ENCODE measurements at regions not wholly inside any gene's neighbourhood (a gene's known extent, or its start where the extent isn't known, plus 50 kb on each side); places are given as distances from the start of the nearest gene placed in this dataset.
"Not testable (repeated sequence)": the region's sequence is repeated elsewhere in the genome, so short reads cannot be mapped to it uniquely, and the experiment has no call there.

GRCh38 chr3:71942432-71943187, 157.7 kb upstream of the PROK2 start:
- peaks cover 13% of the 10 kb centered on the region for H3K27me3 ChIP-seq (ENCODE audit: low read depth)
- no peak overlapping the region for H3K4me3 ChIP-seq
- in situ Hi-C loops (cut with MboI; ENCODE audit: low sequenced_read_pairs), result no loop called here
- H3K9me3 ChIP-seq, result no peaks in the 10 kb centered on the region
- no peak for DNase-seq (ENCODE audit: low spot score in 2 of 2)
- H3K4me1 ChIP-seq, result no peaks in the 10 kb centered on the region
- no peaks in the 10 kb centered on the region for H3K36me3 ChIP-seq (replicated peaks)

DNA sequence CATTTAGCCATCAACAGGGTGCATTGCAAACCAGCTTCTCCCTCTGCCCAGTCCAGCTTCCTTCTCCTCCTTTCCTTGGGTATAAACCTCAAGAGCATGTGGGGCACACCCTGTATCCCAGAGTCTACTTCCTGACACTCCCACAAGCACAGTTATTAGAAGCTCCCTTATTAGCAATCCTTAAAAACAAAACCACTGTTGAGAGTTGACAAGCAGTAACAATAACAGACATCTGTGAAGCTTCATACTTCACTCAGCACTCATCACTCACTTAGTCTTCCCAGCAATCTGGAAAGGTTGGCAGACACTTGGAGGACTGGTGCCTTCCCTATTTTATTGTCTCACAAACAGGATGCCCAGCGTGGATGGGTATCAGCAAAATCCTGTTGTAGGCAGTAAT, 155.5 kb upstream of the PROK2 start:
- in situ Hi-C loops (cut with MboI; ENCODE audit: low sequenced_read_pairs), result no loop called here
- peaks cover 9% of the 10 kb centered on the region; the same call in 1 of the 2 replicates for H3K27me3 ChIP-seq (ENCODE audit: low read depth)
- H3K4me3 ChIP-seq, result no peak overlapping the region
- H3K4me1 ChIP-seq, result no peaks in the 10 kb centered on the region
- DNase-seq (ENCODE audit: low spot score in 2 of 2), result no peak
- no peaks in the 10 kb centered on the region for H3K36me3 ChIP-seq (replicated peaks)
- H3K9me3 ChIP-seq, result no peaks in the 10 kb centered on the region

DNA sequence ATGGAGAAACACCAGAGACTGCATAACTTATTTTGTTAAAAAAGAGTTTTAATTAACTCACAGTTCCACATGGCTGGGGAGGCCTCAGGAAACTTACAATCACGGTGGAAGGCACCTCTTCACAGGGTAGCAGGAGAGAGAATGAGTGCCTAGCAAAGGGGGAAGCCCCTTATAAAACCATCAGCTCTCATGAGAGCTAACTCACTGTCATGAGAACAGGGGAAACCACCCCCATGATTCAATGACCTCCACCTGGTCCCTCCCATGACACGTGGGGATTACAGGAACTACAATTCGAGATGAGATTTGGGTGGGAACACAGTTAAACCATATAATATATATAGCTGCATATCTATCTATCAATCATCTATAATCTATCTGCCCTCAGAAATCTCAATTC, 153.1 kb upstream of the PROK2 start:
- H3K4me3 ChIP-seq; H3K4me1 ChIP-seq; in situ Hi-C loops (cut with MboI; ENCODE audit: low sequenced_read_pairs); H3K27me3 ChIP-seq (ENCODE audit: low read depth); DNase-seq (ENCODE audit: low spot score in 2 of 2); H3K9me3 ChIP-seq; H3K36me3 ChIP-seq (replicated peaks): not testable (repeated sequence)

- H3K27me3 ChIP-seq (ENCODE audit: low read depth), result peaks cover 5% of the 10 kb centered on the region; the same call in 1 of the 2 replicates
- H3K4me1 ChIP-seq, result no peaks in the 10 kb centered on the region
- no peak overlapping the region for H3K4me3 ChIP-seq
- H3K9me3 ChIP-seq, result no peaks in the 10 kb centered on the region
- H3K36me3 ChIP-seq (replicated peaks), result no peaks in the 10 kb centered on the region
- in situ Hi-C loops (cut with MboI; ENCODE audit: low sequenced_read_pairs), result no loop called here
- DNase-seq (ENCODE audit: low spot score in 2 of 2), result no peak
Observed at GRCh38 chr3:71936681-71937080, 151.7 kb upstream of the PROK2 start.

DNA sequence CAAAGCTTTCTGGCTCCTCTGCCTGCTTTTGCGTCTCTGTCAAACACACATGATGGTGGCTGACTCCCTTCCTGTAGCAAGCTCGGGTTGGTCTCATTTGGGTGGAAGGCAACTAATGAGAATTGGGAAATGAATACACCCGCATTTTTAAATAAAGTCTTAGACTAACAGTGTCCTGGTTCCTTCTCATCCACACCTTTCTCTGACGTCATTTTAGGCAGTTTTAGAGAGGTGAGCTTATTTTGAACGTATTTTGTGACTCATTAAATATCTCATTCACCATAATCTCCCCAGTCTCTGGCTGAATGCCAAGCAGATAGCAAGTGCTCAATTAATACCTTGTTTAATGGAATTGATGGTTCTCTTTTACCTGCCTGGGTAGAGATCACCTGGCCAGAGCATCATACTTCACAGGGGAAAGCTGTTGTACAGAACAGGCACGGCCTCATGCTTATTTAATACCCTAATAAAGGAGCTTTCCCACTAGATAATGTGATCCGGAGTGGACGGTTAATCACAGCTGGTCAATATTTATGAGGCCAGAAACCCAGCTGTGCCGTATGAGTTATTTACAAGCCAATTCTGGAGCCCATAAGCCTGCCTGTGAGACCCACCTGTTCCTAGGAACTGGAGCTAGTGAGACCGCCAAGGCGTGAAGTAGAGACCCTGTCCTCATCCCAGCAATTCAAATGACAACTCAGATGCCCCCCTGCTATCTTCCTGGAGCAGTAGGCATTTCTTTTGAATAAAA, 149.7 kb upstream of the PROK2 start:
- in situ Hi-C loops (cut with MboI; ENCODE audit: low sequenced_read_pairs), result no loop called here

GRCh38 chr3:71931922-71932321, 147.0 kb upstream of the PROK2 start:
- peaks cover under 1% of the 10 kb centered on the region for H3K4me1 ChIP-seq
- H3K27me3 ChIP-seq (ENCODE audit: low read depth), result no peaks in the 10 kb centered on the region; the same call in 1 of the 2 replicates
- in situ Hi-C loops (cut with MboI; ENCODE audit: low sequenced_read_pairs), result no loop called here
- no peaks in the 10 kb centered on the region for H3K36me3 ChIP-seq (replicated peaks)
- no peak overlapping the region for H3K4me3 ChIP-seq
- no peaks in the 10 kb centered on the region for H3K9me3 ChIP-seq
- no peak for DNase-seq (ENCODE audit: low spot score in 2 of 2)

More for the DNA sequence above, 149.7 kb upstream of the PROK2 start:
- H3K27me3 ChIP-seq (ENCODE audit: low read depth), result no peaks in the 10 kb centered on the region; the same call in 1 of the 2 replicates
- no peaks in the 10 kb centered on the region for H3K36me3 ChIP-seq (replicated peaks)
- no peaks in the 10 kb centered on the region for H3K4me1 ChIP-seq
- no peak for DNase-seq (ENCODE audit: low spot score in 2 of 2)
- no peak overlapping the region for H3K4me3 ChIP-seq
- H3K9me3 ChIP-seq, result no peaks in the 10 kb centered on the region

- in situ Hi-C loops (cut with MboI; ENCODE audit: low sequenced_read_pairs), result no loop called here
- no peaks in the 10 kb centered on the region; the same call in 1 of the 2 replicates for H3K27me3 ChIP-seq (ENCODE audit: low read depth)
- H3K36me3 ChIP-seq (replicated peaks), result no peaks in the 10 kb centered on the region
- H3K9me3 ChIP-seq, result no peaks in the 10 kb centered on the region
- H3K4me1 ChIP-seq, result peaks cover 11% of the 10 kb centered on the region
- no peak overlapping the region for H3K4me3 ChIP-seq
- DNase-seq (ENCODE audit: low spot score in 2 of 2), result peak in 1 of 2 experiments; percentile 28
Observed at GRCh38 chr3:71930056-71930991, 145.4 kb upstream of the PROK2 start.

DNA sequence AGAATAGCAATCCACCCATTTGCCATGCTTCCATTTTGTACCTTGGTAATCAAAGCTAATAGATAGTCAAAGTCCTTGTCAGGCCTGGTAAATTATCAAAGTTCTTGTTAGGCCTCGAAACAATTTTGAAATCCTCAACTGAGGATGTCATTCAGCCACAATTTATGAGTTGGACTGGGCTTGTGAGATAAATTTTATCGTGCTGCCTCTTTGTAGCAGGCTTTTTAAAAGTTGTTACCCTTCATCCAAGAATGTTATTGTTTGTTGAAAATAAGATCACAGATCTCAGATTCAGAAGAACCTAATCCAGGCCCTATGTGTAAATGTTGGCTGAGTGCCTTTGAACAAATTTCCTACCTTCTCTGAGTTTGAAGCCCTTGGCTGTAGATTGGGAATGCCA, 143.3 kb upstream of the PROK2 start:
- no peak for DNase-seq (ENCODE audit: low spot score in 2 of 2)
- H3K4me1 ChIP-seq, result peaks cover 11% of the 10 kb centered on the region
- H3K9me3 ChIP-seq, result no peaks in the 10 kb centered on the region
- no peaks in the 10 kb centered on the region; the same call in 1 of the 2 replicates for H3K27me3 ChIP-seq (ENCODE audit: low read depth)
- no peaks in the 10 kb centered on the region for H3K36me3 ChIP-seq (replicated peaks)
- in situ Hi-C loops (cut with MboI; ENCODE audit: low sequenced_read_pairs), result no loop called here
- no peak overlapping the region for H3K4me3 ChIP-seq

DNA sequence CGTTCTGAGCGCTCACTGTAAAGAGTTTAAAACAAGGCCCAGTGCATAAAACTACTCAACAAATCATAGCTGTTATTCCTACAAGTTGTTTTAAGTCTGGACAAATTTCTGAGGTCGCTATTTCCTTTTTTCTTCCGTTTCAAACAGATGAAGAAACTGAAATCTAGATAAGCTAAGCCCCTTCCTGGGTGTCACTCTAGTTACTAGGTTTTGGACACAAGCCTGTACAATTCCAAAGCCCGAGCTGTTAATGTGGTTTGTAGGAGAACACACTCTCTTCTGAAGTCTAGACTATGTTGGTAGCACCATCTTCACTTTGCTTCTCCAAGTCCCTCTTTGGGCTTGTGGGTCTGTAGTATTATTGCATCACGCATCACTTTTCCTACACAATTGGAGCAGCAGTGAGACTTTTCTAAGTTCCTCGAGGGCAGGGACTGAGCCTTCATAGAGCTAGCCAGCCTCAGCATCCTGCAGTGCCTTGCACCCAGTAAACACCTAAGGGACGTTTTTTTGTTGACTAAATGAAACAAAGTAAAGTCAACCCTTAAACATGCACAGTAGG, 142.6 kb upstream of the PROK2 start:
- Histone ChIP-seq H3K9me3 (no peaks in the 10 kb centered on the region), H3K36me3 (replicated peaks) (no peaks in the 10 kb centered on the region), H3K27me3 (ENCODE audit: low read depth) (no peaks in the 10 kb centered on the region; the same call in 1 of the 2 replicates), H3K4me3 (no peak overlapping the region), H3K4me1 (peaks cover 11% of the 10 kb centered on the region)
- no peak for DNase-seq (ENCODE audit: low spot score in 2 of 2)
- in situ Hi-C loops (cut with MboI; ENCODE audit: low sequenced_read_pairs), result no loop called here

DNA sequence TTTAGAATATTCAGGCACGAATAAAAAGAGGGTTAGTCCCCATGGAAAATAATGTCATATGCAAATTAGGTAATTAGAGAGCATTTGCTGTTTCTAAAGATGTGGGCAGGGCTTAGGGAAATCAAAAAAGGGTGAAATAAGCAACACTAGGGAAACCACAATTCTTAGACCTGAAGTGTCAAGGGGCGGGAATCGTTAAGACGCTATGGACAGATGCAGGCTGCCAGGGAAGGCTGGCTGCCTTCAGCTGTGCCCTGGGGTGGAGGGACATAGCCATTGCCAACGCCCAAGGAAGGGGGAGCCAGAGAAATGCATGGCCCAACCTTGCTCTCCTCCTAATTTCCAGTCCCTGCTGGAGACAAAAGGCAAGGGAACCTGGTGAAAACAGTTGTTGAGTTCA, 141.7 kb upstream of the PROK2 start:
- H3K9me3 ChIP-seq, result no peaks in the 10 kb centered on the region
- no peaks in the 10 kb centered on the region; the same call in 1 of the 2 replicates for H3K27me3 ChIP-seq (ENCODE audit: low read depth)
- DNase-seq (ENCODE audit: low spot score in 2 of 2), result peak in 1 of 2 experiments; percentile 40
- in situ Hi-C loops (cut with MboI; ENCODE audit: low sequenced_read_pairs), result no loop called here
- H3K4me3 ChIP-seq, result no peak overlapping the region
- H3K4me1 ChIP-seq, result peaks cover 11% of the 10 kb centered on the region
- no peaks in the 10 kb centered on the region for H3K36me3 ChIP-seq (replicated peaks)

DNA sequence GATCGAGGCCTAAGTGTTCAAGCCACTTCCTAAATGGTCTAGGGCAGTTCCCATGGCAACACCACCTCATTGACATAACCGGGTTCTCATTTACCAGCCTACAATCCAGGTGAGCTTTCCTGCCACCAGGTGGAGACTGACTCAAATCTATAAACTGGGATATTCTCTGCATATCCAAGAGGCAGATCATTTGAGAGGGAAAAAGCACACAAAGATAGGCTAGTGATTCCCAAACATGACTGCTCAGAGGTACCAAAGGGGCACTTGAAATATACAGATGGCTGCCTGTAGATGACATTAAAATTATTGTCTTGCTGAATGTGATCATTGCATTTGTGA, 141.3 kb upstream of the PROK2 start:
- Histone ChIP-seq H3K4me1 (peaks cover 11% of the 10 kb centered on the region), H3K4me3 (no peak overlapping the region), H3K9me3 (no peaks in the 10 kb centered on the region), H3K27me3 (ENCODE audit: low read depth) (no peaks in the 10 kb centered on the region), H3K36me3 (replicated peaks) (no peaks in the 10 kb centered on the region)
- in situ Hi-C loops (cut with MboI; ENCODE audit: low sequenced_read_pairs), result no loop called here
- peak; percentile 26 to 62 for DNase-seq (ENCODE audit: low spot score in 2 of 2)

DNA sequence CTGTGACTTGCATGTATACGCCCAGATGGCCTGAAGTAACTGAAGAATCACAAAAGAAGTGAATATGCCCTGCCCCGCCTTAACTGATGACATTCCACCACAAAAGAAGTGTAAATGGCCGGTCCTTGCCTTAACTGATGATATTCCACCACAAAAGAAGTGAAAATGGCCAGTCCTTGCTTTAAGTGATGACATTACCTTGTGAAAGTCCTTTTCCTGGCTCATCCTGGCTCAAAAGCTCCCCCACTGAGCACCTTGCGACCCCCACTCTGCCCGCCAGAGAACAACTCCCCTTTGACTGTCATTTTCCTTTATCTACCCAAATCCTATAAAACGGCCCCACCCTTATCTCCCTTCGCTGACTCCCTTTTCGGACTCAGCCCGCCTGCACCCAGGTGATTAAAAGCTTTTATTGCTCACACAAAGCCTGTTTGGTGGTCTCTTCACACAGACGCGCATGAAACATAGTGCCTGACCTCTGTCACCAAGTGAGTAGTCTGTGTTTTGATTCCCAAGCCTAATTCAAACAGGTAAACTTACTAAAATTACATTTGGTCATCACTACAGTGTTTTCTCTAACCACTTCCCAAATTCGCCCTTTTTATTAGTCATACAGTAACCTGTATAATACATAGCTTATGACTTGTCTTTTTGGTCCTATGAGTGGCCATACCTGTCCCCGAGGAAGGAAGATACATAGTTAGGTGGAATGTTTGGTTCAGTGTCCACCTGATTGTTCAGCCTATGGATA, 140.7 kb upstream of the PROK2 start:
- DNase-seq (ENCODE audit: low spot score in 2 of 2); H3K4me3 ChIP-seq; H3K9me3 ChIP-seq; H3K36me3 ChIP-seq (replicated peaks); H3K27me3 ChIP-seq (ENCODE audit: low read depth); in situ Hi-C loops (cut with MboI; ENCODE audit: low sequenced_read_pairs): not testable (repeated sequence)
- peaks cover 11% of the 10 kb centered on the region for H3K4me1 ChIP-seq

DNA sequence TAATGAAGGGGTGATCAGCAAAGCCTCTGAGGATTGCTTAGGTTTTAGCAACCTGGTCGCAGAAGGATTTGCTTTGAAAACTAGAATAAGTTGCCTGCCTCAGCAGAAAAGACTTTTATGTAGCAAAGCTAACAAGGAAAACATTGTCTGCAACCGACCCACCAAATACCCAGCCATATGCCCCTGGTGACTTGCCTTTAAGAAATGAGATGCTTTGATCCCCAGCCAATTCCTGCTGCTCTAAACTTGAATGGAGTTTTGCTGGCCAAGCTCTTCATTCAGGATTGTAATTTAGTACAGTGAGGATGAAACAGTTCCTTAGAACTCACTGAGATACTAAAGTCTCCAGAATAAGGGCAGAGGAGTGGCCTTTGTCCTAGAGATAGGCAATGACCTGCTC, 139.8 kb upstream of the PROK2 start:
- H3K4me1 ChIP-seq, result peaks cover 11% of the 10 kb centered on the region
- DNase-seq (ENCODE audit: low spot score in 2 of 2), result no peak
- H3K9me3 ChIP-seq, result no peaks in the 10 kb centered on the region
- H3K27me3 ChIP-seq (ENCODE audit: low read depth), result no peaks in the 10 kb centered on the region
- in situ Hi-C loops (cut with MboI; ENCODE audit: low sequenced_read_pairs), result no loop called here
- no peak overlapping the region for H3K4me3 ChIP-seq
- no peaks in the 10 kb centered on the region for H3K36me3 ChIP-seq (replicated peaks)
